ENCODE measurements at regions not wholly inside any gene's neighbourhood (a gene's known extent, or its start where the extent isn't known, plus 50 kb on each side); places are given as distances from the start of the nearest gene placed in this dataset.

DNA sequence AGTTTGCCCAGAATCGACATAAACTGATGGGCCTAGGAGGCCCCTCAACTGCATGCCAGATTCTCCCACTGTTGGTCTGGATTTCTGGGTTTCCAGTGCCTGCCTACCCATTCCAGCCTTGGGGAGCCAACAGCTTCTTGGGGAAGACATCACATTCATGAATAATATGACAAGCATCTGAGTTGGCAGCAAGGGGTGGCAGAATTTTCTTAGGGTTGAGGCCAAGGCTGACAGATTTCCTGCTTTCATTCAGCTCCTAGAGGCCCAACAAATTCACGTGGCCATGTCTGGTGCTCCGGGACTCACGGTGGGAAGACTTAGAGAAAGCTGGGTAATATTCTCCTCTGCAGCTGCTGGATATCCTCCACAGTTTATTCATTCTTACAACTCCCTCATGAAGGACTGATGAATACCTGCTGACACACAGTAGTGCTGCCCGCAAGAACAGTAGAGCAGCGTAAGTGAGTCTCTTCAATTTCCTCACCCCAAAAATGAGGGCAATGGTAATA lies 305.0 kb upstream of the TNC start:
- TF ChIP-seq EP300 (IDR thresholded peaks at IDR 0.05) (no peak), POLR2AphosphoS5 (IDR thresholded peaks at IDR 0.05) (no peak), POLR2A (IDR thresholded peaks at IDR 0.05) (no peak)
- TF ChIP-seq, protein P1, sequence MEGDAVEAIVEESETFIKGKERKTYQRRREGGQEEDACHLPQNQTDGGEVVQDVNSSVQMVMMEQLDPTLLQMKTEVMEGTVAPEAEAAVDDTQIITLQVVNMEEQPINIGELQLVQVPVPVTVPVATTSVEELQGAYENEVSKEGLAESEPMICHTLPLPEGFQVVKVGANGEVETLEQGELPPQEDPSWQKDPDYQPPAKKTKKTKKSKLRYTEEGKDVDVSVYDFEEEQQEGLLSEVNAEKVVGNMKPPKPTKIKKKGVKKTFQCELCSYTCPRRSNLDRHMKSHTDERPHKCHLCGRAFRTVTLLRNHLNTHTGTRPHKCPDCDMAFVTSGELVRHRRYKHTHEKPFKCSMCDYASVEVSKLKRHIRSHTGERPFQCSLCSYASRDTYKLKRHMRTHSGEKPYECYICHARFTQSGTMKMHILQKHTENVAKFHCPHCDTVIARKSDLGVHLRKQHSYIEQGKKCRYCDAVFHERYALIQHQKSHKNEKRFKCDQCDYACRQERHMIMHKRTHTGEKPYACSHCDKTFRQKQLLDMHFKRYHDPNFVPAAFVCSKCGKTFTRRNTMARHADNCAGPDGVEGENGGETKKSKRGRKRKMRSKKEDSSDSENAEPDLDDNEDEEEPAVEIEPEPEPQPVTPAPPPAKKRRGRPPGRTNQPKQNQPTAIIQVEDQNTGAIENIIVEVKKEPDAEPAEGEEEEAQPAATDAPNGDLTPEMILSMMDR (IDR thresholded peaks at IDR 0.05): no peak
- ATAC-seq: no peak
- WGBS, 2 donors (ENCODE audit: low coverage in 1 of 2): 92 to 100% methylated on average over 2 to 6 of the region's 6 CpGs

DNA sequence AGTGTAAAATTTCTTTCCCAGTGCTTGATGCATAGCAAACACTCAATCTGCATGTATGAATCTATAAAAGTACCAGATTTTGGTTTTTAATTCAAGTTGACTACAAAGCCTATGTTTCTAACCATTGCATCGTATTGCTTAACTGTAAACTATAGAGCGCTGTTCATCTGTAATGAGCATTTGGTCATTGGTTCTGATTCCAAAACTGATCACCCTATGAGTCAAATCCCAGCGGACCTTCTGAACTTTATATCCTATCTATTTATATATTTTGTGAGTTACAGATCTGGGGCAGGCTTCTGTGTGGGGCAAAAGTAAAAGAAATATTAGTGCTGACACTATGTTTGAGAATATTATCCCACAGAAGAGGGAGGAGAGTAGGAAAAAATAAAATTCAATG lies 305.7 kb upstream of the TNC start:
- Histone ChIP-seq H3K36me3 (no peaks in the 10 kb centered on the region), H3K4me3 (no peak overlapping the region), H3K9me3 (peaks cover 0 to 15% (median 0%) of the 10 kb centered on the region in 3 donors), H3K4me1 (no peaks in the 10 kb centered on the region), H3K27ac (no peak overlapping the region), H3K27me3 (no peaks in the 10 kb centered on the region)
- TF ChIP-seq, protein P1 (IDR thresholded peaks at IDR 0.05): no peak
- ATAC-seq: no peak
- 86 to 94% methylated on average over 3 of the region's 3 CpGs for WGBS, 2 donors (ENCODE audit: low coverage in 1 of 2)

More for the DNA sequence above, 305.0 kb upstream of the TNC start:
- H3K27ac ChIP-seq: no peak overlapping the region
- no peak overlapping the region for H3K4me3 ChIP-seq
- H3K36me3 ChIP-seq: no peaks in the 10 kb centered on the region
- peaks cover 0 to 15% (median 0%) of the 10 kb centered on the region in 3 donors for H3K9me3 ChIP-seq
- H3K4me1 ChIP-seq: no peaks in the 10 kb centered on the region
- no peaks in the 10 kb centered on the region for H3K27me3 ChIP-seq

DNA sequence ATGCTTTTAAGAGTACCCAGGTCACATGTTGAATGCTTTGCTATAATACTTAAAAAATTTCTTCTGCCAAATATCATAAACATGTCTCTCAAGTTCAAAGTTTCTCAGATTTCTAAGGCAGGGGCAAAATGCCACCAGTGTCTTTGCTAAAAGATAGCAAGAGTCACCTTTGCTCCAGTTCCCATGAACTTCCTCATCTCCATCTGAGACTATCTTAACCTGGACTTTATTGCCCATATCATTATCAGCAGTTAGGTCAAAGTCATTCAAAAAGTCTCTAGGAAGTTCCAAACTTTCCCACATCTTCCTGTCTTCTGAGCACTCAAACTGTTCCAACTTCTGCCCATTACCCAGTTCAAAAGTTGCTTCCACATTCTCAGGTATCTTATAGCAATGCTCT lies 307.6 kb upstream of the TNC start:
- Histone ChIP-seq H3K9me3 (peaks cover 0 to 12% (median 0%) of the 10 kb centered on the region in 3 donors), H3K27ac (no peak overlapping the region), H3K4me3 (no peak overlapping the region), H3K4me1 (no peaks in the 10 kb centered on the region), H3K27me3 (no peaks in the 10 kb centered on the region), H3K36me3 (no peaks in the 10 kb centered on the region)
- TF ChIP-seq POLR2A (IDR thresholded peaks at IDR 0.05) (no peak), POLR2AphosphoS5 (IDR thresholded peaks at IDR 0.05) (no peak), EP300 (IDR thresholded peaks at IDR 0.05) (no peak)
- TF ChIP-seq, protein P1 (IDR thresholded peaks at IDR 0.05): no peak
- ATAC-seq: no peak

DNA sequence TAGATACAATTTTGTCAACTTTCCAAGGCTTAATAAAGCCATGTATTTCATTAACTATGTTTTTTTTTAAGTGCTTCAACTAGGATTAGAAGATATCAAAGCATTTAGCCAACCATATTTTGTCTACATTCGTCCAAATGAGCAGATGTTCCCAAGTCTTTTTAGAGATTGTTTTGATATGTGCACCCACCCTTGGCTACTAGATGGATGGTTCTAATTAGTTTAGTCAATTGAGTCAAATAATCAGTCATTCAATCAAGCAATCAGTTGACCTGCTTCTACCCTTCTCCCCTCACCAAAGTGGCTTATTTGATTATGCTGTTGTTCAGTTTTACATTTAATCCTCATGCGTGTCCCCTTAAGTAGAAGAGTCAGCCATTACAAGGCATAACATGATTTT lies 319.5 kb upstream of the TNC start:
- 78 to 87% methylated on average over 2 of the region's 2 CpGs for WGBS, 2 donors (ENCODE audit: low coverage in 1 of 2)
- H3K4me3 ChIP-seq: no peak overlapping the region
- H3K27ac ChIP-seq: no peak overlapping the region
- no peak for ATAC-seq
- H3K36me3 ChIP-seq: no peaks in the 10 kb centered on the region
- H3K4me1 ChIP-seq: peaks cover 0 to 11% (median 0%) of the 10 kb centered on the region in 3 donors
- TF ChIP-seq, protein P1 (IDR thresholded peaks at IDR 0.05): no peak
- TF ChIP-seq POLR2AphosphoS5 (IDR thresholded peaks at IDR 0.05) (no peak), POLR2A (IDR thresholded peaks at IDR 0.05) (no peak), EP300 (IDR thresholded peaks at IDR 0.05) (no peak)
- H3K27me3 ChIP-seq: no peaks in the 10 kb centered on the region
- H3K9me3 ChIP-seq: no peaks in the 10 kb centered on the region

DNA sequence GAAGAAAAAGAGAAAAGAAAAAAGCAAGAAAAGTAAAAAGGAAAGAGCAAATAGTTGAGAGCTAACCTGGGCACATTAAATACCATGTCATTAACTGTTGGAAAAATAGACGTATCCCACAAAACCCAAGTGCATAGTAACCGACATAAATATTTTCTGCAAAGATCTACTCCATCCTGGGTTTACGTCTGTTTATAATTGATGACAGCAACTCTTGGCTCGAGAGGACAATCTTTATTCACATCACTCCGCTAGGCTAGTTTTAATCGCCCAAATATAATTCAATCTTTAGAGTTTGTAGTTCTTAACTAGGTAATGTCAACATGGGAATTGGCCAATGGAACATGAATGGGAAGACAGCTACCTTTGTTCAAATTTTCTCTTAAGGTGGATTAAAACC lies 321.7 kb upstream of the TNC start:
- 24 to 28% methylated on average over 6 of the region's 6 CpGs for WGBS, 2 donors (ENCODE audit: low coverage in 1 of 2)
- TF ChIP-seq EP300 (IDR thresholded peaks at IDR 0.05): no peak
- TF ChIP-seq POLR2A (IDR thresholded peaks at IDR 0.05): no peak
- TF ChIP-seq, protein P1 (IDR thresholded peaks at IDR 0.05): no peak
- Histone ChIP-seq H3K27ac (no peak overlapping the region), H3K27me3 (no peaks in the 10 kb centered on the region), H3K36me3 (no peaks in the 10 kb centered on the region), H3K4me1 (peaks cover 0 to 11% (median 0%) of the 10 kb centered on the region in 3 donors), H3K9me3 (no peaks in the 10 kb centered on the region), H3K4me3 (no peak overlapping the region)
- no peak for ATAC-seq
